GM18526 (cell line): ENCODE measurements at regions not wholly inside any gene's neighbourhood (a gene's known extent, or its start where the extent isn't known, plus 50 kb on each side); places are given as distances from the start of the nearest gene placed in this dataset.

ENCODE experiments used
- POLR2A ChIP-seq: IDR thresholded peaks from 3 replicates; pipeline ENCODE4 v1.6.1; 2011; ENCODE audit not compliant: insufficient read length; ENCODE audit errors: extremely low read depth

DNA sequence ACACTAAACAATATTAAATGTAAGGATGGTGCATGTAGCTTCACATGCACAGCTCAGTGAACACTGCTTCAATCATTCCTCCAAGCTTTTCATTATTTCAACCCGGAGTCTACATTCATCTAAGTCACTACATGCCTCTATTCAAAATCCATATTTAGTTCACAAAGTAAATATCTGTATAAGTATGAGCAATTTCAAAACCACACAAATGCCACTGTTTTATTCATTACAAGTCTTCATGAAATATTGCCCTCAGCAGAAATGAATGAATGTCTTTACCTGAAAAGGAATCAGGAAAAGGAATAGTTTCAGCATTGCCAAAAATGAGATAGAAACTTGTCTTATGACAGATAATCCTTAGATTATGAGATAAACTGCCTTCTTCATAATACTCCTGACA, 149.4 kb downstream of the SLC38A4 start:
- TF ChIP-seq POLR2A, result no peak

DNA sequence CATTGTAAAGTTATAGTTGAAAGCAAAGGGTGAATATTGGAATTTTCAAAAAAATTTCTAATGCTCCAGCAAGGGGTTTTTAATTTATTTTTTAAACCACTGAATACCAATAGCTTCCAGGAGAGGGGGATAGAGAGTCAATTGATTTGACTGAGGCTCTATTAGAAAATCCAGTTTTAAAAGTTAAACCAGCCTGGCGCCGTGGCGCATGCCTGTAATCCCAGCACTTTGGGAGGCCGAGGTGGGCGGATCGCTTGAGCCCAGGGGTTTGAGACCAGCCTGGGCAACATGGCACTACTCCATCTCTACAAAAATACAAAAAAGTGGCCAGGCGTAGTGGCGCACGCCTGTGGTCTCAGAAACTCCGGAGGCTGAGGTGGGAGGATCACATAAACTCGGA, 150.1 kb downstream of the SLC38A4 start:
- no peak for TF ChIP-seq POLR2A

DNA sequence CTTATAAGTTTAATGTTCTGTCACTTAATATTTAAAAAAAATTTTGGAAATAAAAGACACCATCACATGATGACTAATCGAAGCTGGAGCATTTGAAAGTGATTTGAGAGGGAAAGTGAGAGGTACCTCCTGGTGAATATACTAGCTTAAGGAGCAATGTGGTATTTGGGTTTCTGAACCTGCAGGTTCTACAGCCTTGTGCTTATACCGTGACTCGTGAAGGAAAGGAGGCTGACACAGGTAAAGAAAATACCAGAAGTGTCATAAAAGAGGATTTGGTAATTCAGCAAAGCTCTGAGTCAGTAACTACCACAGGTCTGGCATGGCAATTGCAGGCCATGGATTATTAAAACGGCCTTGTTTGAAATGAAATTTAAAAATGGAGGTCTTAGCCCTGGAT, 151.0 kb downstream of the SLC38A4 start:
- TF ChIP-seq POLR2A, result no peak

DNA sequence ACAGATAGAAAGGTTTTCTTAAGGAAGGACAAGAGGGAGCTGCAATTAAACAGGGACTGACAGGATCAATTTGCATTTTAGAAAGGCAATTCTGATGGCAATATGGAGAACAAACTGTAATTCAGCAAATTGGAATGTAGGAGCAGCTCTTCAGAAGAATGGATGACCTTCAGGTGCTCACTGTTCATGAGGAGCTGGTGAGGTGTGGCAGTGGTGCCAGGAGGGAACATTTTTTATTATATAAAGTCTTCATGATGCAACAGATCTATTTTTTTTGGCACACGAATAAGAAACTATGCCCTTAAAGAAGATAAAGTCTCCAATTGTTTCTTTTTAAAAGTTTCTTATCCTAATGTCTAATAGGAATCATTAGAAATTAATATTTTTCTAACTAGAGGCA, 151.7 kb downstream of the SLC38A4 start:
- TF ChIP-seq POLR2A, result no peak

DNA sequence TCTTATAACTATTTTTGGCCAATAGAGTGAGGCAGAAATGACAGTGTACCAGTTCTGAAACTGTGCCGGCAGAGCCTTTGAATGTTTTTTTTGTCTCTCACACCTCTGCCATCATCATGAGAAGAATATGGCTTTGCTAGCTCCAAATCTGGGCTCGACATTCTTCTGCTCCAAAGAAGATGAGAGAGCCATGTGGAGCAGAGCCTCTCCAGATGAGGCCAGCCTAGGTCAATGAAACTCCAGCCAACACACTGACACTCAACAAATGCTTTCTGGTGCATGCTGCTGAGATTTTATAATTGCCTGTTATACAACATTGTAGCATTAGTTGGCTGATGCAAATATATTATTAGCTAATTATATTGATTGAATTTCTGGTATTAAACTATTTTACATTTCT, 154.7 kb downstream of the SLC38A4 start:
- TF ChIP-seq POLR2A, result no peak

DNA sequence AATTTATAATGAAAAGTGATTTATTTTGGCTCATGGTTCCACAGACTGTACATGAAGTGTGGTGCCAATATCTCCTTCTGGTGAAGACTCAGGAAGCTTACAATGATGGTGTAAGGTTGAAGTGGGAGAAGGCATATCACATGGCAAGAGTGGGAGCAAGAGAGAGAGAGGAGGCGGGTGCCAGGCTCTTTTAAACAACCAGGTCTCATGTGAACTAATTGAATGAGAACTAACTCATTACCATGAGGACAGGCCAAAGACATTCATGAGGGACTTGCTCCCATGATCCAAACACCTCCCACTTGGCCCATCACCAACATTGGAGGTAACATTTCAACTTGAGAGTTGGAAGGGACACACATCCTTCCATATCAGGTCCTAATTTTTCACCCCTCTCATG, 155.2 kb downstream of the SLC38A4 start:
- TF ChIP-seq POLR2A, result no peak

DNA sequence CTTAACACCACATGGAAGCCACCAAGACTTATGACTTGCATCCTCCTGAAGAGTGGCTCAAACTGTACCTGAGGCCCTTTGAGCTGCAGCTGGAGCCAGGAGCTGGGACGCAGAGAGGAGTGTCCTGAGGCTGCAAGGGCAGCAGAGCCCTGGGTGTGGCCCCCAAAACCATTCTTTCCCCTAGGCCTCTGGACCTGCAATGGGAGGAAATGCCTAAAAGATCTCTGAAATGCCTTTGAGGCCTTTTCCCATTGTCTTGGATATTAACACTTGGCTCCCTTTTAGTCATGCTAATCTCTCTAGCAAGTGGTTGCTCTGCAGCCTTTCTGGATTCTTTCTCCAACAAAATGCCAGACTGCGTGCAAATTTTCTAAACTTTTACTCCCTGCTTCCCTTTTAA, 156.1 kb downstream of the SLC38A4 start:
- no peak for TF ChIP-seq POLR2A

DNA sequence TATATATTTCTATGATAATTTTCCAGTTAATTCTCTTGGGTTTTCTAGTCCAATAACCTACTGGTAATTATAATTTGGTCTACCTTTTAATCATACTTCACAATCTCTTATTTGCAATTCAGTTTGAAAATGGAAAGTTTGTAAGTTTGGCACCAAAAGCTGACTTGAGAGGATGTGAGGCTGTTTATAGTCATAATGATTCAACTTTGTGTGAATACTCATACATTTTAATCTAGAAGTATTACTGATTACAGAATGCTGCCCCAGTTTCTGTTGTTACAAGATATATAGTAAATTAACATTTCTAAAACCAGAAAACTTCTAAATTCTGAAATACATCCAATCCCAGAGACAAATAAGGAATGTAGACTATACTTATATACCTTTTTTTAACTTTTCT, 158.2 kb downstream of the SLC38A4 start:
- TF ChIP-seq POLR2A, result no peak

DNA sequence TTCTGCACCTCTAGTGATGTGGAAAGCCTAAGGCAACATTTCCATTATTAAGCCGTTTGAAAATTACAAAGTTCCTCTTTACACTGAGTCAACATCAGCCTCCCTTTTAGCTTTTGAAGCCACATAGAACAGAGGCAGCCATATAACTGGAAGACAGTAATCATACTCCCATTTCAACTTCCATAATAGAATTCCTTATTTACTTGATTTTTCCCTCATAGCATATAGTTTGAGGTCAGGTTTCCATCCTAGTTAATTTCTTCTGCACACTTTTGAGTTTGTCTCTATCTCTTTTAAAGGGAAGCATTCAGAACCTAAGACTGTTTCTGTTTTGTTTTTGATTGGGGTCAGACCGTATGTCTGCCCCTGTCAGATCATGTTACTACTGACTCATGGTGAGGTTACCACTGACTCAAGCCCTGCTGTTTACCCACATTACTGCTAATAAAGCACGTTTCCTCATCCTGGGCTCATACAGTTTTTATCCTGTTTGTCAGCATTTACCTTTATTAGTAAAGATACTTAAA, 161.0 kb downstream of the SLC38A4 start:
- TF ChIP-seq POLR2A, result no peak

DNA sequence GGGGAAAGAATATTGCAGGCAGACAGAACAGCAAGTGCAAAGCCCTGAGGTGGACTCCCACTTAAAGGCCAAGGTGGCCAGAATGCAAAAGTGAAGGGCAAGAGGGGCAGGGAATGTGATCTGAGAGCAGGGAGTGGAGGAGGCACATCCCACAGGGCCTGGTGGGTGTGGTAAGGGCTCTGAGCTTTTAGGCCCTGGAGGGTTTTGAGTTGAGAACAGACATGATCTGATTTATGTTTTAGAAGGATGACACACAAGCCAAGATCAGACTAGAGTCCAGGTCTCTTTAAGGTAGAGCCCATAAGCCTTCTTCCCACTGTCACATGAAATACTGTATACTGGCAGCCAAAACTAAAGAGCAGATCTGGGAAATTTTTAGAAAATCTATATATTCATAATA, 162.5 kb downstream of the SLC38A4 start:
- TF ChIP-seq POLR2A, result no peak

DNA sequence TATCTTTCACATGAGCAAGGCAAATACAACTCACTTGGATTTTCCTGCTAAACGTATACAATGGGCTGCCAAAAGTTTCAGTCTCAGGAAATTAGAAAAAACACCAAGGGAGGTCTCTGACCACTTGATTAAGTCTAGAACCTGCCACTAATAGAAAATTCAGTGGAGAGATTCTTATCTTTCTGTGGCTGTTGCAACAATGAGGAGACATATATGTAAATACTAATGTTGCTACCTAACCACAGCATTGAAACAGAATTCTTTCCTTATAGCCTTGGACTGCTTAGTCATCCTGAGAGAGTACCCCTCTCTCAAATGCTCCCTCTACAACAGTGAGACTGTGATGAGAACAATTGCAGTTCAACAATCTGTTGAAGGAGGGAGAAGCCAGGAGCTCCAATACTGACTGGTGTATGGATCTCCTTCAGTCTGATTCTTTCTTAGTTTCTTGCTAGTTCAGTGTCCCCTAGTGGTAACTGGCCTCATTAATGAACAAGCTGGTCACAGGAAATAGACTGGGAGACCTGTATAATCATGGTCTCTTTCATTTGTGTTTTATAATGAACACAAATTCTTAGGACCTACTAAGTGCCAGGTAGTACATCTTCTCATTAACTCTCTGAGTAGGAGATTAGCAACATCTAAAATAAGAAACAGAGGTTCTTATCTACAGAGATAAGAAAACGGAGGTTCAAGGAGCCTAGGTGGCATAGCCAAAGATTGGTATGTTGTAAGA, 164.5 kb downstream of the SLC38A4 start:
- TF ChIP-seq POLR2A, result no peak

DNA sequence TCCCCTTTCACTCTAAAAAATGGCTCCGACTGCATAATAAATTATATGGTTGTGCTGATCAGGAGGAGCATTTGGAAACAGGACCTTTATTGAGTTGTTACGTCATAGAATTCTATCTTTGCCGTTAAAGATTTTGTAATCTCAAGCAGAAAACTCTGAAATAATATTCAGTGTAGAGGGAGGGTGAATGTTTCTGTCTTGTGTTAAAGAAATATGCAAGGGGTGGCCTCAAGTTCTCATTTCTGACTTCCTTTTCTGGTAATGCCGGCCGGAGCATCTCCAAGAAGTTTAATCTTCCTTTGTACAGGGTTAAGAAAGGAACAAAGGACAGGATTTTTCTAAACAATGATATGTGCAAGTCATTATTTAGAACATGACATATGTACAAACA, 165.1 kb downstream of the SLC38A4 start:
- no peak for TF ChIP-seq POLR2A

DNA sequence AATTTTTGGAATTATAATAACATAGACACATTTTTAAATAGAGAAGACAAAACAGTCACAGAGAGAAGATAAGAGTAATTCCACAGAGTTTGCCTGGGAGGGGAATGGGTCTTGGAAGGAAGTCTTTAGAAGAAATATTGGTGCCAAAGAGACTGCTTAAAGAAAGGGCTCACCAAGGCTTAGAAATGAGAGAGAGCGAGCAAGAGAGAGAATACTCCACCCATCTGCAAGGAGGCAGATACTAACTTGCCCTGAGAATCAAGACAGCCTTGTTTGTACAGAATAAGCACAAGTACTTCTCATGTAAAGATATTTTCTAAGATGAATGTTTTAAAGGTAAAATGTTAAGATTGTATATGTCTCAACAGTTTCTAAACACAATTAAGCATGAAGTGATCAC, 165.5 kb downstream of the SLC38A4 start:
- TF ChIP-seq POLR2A, result no peak

DNA sequence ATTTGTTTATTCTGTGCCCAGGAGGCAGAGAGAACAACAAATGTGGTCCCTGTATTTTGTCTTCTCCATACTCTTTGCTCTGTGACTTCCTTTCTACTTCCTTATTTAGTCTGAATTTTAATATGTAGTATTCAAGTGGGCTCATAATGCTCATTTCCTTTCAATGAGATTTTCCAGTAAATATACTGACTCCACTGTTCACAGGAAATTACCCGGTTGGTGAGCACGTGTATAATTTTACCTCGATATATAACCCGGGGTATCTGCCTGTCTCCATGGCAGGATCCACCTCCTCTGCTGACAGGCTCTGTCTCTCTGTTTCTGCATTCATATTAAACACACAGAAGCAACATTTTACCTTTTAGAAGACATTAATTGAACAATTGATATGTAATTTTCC, 166.0 kb downstream of the SLC38A4 start:
- no peak for TF ChIP-seq POLR2A

DNA sequence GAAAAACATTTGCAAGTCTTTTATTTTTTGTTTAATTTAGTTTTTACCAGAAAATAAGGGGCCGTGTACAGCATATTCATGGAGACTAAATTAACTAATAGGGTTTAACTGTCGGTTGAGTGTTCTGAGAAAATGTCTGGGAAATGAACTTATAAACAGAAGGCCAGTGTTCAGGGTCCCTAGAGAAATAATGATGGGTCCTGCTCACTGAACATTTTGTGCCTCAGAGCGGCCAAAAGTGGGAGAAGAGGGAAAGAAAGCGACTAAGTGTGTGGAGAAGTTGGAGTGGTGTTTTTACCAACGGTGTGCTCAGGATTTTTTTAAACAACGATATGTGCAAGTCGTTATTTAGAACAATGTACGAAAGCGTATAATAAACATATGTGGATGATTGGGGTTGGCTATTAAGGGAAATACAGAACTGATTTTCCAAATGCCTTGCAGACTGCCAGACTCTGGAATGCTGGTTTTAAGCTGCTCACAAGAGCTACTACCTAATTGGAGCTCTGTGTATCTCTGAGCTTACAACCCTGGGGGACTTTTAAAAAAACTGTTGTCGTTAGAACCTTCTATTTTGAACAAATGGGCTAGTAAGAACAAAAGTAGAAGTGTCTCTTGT, 166.7 kb downstream of the SLC38A4 start:
- no peak for TF ChIP-seq POLR2A

DNA sequence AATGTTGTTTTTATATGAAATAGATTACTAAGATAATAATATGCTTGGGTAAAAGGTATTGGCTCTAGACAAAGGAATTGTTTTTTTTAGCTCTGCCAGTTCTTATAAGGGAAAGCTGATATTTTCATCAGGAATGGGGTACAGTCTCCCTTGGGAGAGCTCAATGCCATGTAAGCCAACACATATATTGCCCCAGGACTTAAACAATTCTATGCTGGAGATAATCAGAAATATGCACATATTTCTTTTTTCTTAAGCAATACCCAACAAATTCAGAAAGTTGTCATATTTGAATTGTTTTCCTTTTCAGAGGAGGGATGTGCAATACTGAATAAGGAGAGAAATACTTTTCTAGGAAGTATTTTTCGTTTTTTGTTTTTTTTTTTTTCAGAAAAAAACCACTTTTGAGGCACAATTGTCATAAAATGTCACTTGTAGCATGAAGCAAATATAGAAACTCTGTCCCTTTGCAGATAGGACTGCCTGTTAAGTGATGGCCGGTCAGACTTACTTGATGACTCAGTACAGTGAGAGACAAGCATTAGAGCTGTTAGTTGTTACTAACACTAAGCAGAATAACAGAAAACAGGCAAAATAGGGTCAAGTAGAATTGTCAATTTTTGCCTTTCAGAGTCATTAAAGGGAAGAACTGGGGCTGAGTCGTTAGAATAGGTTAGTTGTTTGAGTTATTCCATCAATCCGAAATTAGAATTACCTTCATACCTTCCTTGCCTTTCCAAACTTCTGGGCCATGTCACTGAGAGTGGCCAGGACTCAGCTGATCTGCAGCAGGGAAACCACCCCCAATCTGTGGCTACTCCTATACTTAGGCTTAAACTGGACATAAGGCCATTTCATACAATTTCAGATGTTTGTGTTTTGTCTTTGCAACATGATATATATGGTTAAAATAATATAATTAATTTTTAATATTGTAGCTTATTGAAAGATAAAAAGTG, 168.1 kb downstream of the SLC38A4 start:
- TF ChIP-seq POLR2A, result no peak

DNA sequence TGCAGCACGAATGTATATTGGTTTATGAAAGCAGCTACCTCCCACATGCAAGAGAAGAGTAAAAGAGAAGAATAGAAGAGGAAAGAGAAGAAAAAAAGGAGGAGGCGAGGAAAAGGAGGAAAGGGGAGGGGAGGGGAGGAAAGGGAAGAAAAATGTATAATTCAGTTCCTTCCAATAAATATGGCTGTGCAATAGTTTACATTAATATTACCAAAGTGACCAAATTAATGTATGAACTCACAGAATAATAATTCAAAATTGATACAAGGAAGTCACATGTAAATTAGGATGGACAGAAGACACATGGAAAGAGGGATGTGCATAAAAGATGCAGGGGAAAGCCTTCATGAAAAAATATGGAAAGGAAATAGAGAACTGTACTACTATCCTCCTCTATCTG, 172.5 kb downstream of the SLC38A4 start:
- no peak for TF ChIP-seq POLR2A
